ENCODE measurements at regions not wholly inside any gene's neighbourhood (a gene's known extent, or its start where the extent isn't known, plus 50 kb on each side); places are given as distances from the start of the nearest gene placed in this dataset.
"Not testable (repeated sequence)": the region's sequence is repeated elsewhere in the genome, so short reads cannot be mapped to it uniquely, and the experiment has no call there.

GRCh38 chr12:75862692-75863471, 168.7 kb downstream of the PHLDA1 start:
- intact Hi-C loops (cut with DNase I), result no loop called here
- Histone ChIP-seq H3K4me3 (no peak overlapping the region), H3K36me3 (no peaks in the 10 kb centered on the region), H3K4me1 (no peaks in the 10 kb centered on the region), H3K27ac (no peak overlapping the region), H3K9ac (ENCODE audit: low read depth in 2 of 2, low read length in 2 of 2) (no peak overlapping the region), H3K27me3 (no peaks in the 10 kb centered on the region), H3K9me3 (no peaks in the 10 kb centered on the region)
- TF ChIP-seq, protein P1, sequence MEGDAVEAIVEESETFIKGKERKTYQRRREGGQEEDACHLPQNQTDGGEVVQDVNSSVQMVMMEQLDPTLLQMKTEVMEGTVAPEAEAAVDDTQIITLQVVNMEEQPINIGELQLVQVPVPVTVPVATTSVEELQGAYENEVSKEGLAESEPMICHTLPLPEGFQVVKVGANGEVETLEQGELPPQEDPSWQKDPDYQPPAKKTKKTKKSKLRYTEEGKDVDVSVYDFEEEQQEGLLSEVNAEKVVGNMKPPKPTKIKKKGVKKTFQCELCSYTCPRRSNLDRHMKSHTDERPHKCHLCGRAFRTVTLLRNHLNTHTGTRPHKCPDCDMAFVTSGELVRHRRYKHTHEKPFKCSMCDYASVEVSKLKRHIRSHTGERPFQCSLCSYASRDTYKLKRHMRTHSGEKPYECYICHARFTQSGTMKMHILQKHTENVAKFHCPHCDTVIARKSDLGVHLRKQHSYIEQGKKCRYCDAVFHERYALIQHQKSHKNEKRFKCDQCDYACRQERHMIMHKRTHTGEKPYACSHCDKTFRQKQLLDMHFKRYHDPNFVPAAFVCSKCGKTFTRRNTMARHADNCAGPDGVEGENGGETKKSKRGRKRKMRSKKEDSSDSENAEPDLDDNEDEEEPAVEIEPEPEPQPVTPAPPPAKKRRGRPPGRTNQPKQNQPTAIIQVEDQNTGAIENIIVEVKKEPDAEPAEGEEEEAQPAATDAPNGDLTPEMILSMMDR (IDR thresholded peaks at IDR 0.05), result no peak
- no peak for DNase-seq

GRCh38 chr12:75859868-75860267, 171.7 kb downstream of the PHLDA1 start:
- Histone ChIP-seq H3K4me1 (no peaks in the 10 kb centered on the region), H3K9me3 (no peaks in the 10 kb centered on the region), H3K36me3 (no peaks in the 10 kb centered on the region), H3K4me3 (no peak overlapping the region), H3K27ac (no peak overlapping the region), H3K27me3 (no peaks in the 10 kb centered on the region), H3K9ac (ENCODE audit: low read depth in 2 of 2, low read length in 2 of 2) (no peak overlapping the region)
- TF ChIP-seq, protein P1 (IDR thresholded peaks at IDR 0.05), result no peak
- intact Hi-C loops (cut with DNase I), result no loop called here
- no peak for DNase-seq

DNA sequence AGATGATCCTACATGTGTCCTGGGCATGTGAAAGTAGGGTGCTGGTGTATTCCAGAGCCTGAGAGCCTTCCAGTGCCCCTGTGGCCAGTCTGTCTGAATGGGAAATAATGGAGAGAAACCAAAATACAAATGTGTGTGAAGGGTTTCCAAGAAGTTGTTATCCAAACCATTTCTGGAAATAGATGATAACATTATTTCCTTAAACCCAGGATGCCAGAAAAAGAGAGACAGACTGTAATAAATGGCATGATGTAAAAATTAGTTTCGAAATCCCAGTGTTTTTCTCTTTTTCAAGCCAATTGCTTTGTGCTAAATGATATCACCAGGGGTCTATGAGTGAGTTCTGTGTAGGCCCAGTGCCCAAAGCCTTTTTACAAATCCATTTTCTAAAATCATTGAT, 175.3 kb downstream of the PHLDA1 start:
- no peak overlapping the region for H3K27ac ChIP-seq
- intact Hi-C loops (cut with DNase I), result no loop called here

DNA sequence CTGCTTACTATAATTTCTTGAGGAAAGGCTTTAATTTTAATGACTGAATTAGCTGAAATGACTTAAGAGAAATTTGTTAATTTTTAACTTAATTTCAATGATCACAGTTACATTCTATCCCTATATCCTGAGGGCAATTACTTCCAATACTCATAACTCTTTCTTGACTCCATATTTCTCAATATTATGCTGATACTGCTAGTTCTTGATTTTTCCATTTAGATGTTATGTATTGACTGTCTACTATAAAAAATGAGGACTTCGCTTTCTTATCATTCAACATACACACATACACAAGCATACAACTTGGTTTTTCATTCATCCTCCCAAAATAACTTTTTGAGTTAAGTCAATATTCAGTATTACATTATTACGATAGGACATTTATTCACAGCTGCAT, 176.2 kb downstream of the PHLDA1 start:
- H3K36me3 ChIP-seq, result no peaks in the 10 kb centered on the region

More for the DNA sequence above, 175.3 kb downstream of the PHLDA1 start:
- Histone ChIP-seq H3K27me3 (no peaks in the 10 kb centered on the region), H3K9ac (ENCODE audit: low read depth in 2 of 2, low read length in 2 of 2) (no peak overlapping the region), H3K4me1 (no peaks in the 10 kb centered on the region), H3K9me3 (no peaks in the 10 kb centered on the region), H3K36me3 (no peaks in the 10 kb centered on the region), H3K4me3 (no peak overlapping the region)
- TF ChIP-seq, protein P1 (IDR thresholded peaks at IDR 0.05), result no peak
- DNase-seq, result no peak

DNA sequence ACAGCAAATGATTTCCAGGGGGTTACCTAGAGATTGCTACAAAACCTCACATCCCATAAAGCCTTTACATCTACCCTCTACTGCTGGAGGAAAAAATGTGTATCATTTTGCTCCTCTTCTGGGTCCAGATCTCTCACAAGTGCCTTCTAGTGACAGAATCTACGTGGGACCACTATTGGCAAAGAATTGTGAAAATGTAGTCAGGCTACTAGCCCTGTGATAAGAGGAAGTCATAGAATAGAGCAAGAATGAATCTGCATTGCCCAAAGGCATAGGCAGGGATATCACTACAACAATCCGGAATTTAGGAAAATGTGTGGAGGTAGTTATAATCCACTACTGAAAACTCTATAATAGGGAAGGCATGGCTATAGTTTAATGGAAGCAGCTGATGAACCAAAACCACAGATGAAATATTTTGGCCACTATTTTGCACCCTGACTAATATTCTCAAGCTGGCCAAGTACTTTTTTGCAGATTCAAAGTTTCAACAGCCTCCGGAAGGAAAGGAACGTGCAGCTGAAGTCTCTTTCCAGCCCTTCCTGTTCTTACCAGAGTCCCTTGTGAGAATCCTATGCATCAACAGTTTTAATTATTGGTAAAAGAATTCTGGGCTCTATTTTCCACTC, 176.8 kb downstream of the PHLDA1 start:
- DNase-seq, result no peak
- intact Hi-C loops (cut with DNase I), result no loop called here

More for the DNA sequence above, 176.2 kb downstream of the PHLDA1 start:
- intact Hi-C loops (cut with DNase I), result no loop called here
- no peak for DNase-seq
- Histone ChIP-seq H3K4me3 (no peak overlapping the region), H3K27me3 (no peaks in the 10 kb centered on the region), H3K27ac (no peak overlapping the region), H3K9ac (ENCODE audit: low read depth in 2 of 2, low read length in 2 of 2) (no peak overlapping the region), H3K9me3 (no peaks in the 10 kb centered on the region), H3K4me1 (no peaks in the 10 kb centered on the region)
- TF ChIP-seq, protein P1 (IDR thresholded peaks at IDR 0.05), result no peak

DNA sequence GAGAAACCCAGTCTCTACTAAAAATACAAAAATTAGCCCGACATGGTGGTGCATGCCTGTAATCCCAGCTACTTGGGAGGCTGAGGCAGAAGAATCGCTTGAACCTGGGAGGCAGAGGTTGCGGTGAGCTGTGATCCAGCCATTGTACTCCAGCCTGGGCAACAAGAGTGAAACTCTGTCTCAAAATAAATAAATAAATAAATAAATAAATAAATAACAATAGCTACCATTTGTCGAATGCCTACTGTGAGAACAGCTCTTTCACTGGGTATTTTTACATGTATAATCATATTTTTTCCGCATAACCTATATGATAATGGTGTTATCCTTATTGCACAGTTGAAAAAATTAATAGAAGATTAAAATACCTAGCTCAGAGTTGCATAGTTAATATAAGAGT, 177.4 kb downstream of the PHLDA1 start:
- H3K36me3 ChIP-seq; H3K4me1 ChIP-seq; intact Hi-C loops (cut with DNase I); H3K27me3 ChIP-seq; H3K9me3 ChIP-seq; H3K4me3 ChIP-seq; DNase-seq; H3K9ac ChIP-seq (ENCODE audit: low read depth in 2 of 2, low read length in 2 of 2); H3K27ac ChIP-seq: not testable (repeated sequence)

More for the DNA sequence above, 176.8 kb downstream of the PHLDA1 start:
- Histone ChIP-seq H3K36me3 (no peaks in the 10 kb centered on the region), H3K4me1 (no peaks in the 10 kb centered on the region), H3K4me3 (no peak overlapping the region), H3K9me3 (no peaks in the 10 kb centered on the region), H3K9ac (ENCODE audit: low read depth in 2 of 2, low read length in 2 of 2) (no peak overlapping the region), H3K27me3 (no peaks in the 10 kb centered on the region), H3K27ac (no peak overlapping the region)
- TF ChIP-seq, protein P1 (IDR thresholded peaks at IDR 0.05), result no peak

Measured in colonic mucosa (tissue), 4 donors.